ENCODE measurements at regions not wholly inside any gene's neighbourhood (a gene's known extent, or its start where the extent isn't known, plus 50 kb on each side); places are given as distances from the start of the nearest gene placed in this dataset.

GRCh38 chr2:12478151-12479064 lies 238.3 kb upstream of the TRIB2 start:
- Histone ChIP-seq H3K9me2 (ENCODE audit: insufficient read depth) (no peaks in the 10 kb centered on the region; the same call in 1 of the 2 replicates), H2AFZ (no peak overlapping the region), H3K4me2 (no peak overlapping the region), H3K4me1 (replicated peaks; ENCODE audit: insufficient read depth) (no peaks in the 10 kb centered on the region), H3K4me3 (no peak overlapping the region), H3K27me3 (ENCODE audit: insufficient read depth, low read depth) (no peaks in the 10 kb centered on the region), H4K20me1 (ENCODE audit: insufficient read depth) (no peaks in the 10 kb centered on the region), H3K36me3 (ENCODE audit: low read depth) (no peaks in the 10 kb centered on the region), H3K9me3 (ENCODE audit: insufficient read depth, low read depth) (0 out of 2 replicates have a peak, but pooled peaks cover 2% of the 10 kb centered on the region), H3F3A (ENCODE audit: insufficient read depth, low read depth) (no peaks in the 10 kb centered on the region), H3K27ac (no peak overlapping the region), H3K79me2 (ENCODE audit: low read depth) (no peaks in the 10 kb centered on the region)
- no peak for DNase-seq
- TF ChIP-seq EZH2 (IDR thresholded peaks at IDR 0.05; ENCODE audit: low read depth) (no peak), CTCF (conservative IDR thresholded peaks at IDR 0.05) (no peak)
- intact Hi-C loops (cut with micrococcal nuclease; ENCODE audit: unreplicated experiment): no loop called here
- POLR2A ChIA-PET (ENCODE audit: unreplicated experiment): no interaction called here
- BruUV-seq (replicated peaks): no TSS peak
- CTCF ChIA-PET: no interaction called here

GRCh38 chr2:12479065-12479601 lies 237.6 kb upstream of the TRIB2 start:
- Histone ChIP-seq H3K4me1 (replicated peaks; ENCODE audit: insufficient read depth) (no peaks in the 10 kb centered on the region), H4K20me1 (ENCODE audit: insufficient read depth) (no peaks in the 10 kb centered on the region), H3K27me3 (ENCODE audit: insufficient read depth, low read depth) (no peaks in the 10 kb centered on the region), H3K4me3 (no peak overlapping the region), H3K9me2 (ENCODE audit: insufficient read depth) (no peaks in the 10 kb centered on the region; the same call in 1 of the 2 replicates), H3K36me3 (ENCODE audit: low read depth) (no peaks in the 10 kb centered on the region), H3K79me2 (ENCODE audit: low read depth) (no peaks in the 10 kb centered on the region), H2AFZ (no peak overlapping the region), H3F3A (ENCODE audit: insufficient read depth, low read depth) (no peaks in the 10 kb centered on the region), H3K9me3 (ENCODE audit: insufficient read depth, low read depth) (0 out of 2 replicates have a peak, but pooled peaks cover 7% of the 10 kb centered on the region), H3K4me2 (no peak overlapping the region), H3K27ac (no peak overlapping the region)
- intact Hi-C loops (cut with micrococcal nuclease; ENCODE audit: unreplicated experiment): no loop called here
- no peak for DNase-seq
- no TSS peak for BruUV-seq (replicated peaks)
- ChIA-PET CTCF (no interaction called here), POLR2A (ENCODE audit: unreplicated experiment) (no interaction called here)
- no peak for TF ChIP-seq EZH2 (IDR thresholded peaks at IDR 0.05; ENCODE audit: low read depth)

GRCh38 chr2:12484536-12485115 lies 232.1 kb upstream of the TRIB2 start:
- BruUV-seq (replicated peaks): no TSS peak
- H3K9me2 ChIP-seq (ENCODE audit: insufficient read depth): no peaks in the 10 kb centered on the region; the same call in 1 of the 2 replicates
- intact Hi-C loops (cut with micrococcal nuclease; ENCODE audit: unreplicated experiment): no loop called here
- peaks cover 21% of the 10 kb centered on the region for H3F3A ChIP-seq (ENCODE audit: insufficient read depth, low read depth)
- H3K4me3 ChIP-seq: no peak overlapping the region
- H3K4me2 ChIP-seq: no peak overlapping the region
- TF ChIP-seq CTCF (conservative IDR thresholded peaks at IDR 0.05) (no peak), EZH2 (IDR thresholded peaks at IDR 0.05; ENCODE audit: low read depth) (no peak)
- no peaks in the 10 kb centered on the region for H3K27me3 ChIP-seq (ENCODE audit: insufficient read depth, low read depth)
- H2AFZ ChIP-seq: no peak overlapping the region
- H3K27ac ChIP-seq: no peak overlapping the region
- no peaks in the 10 kb centered on the region for H3K79me2 ChIP-seq (ENCODE audit: low read depth)
- DNase-seq: no peak
- no peaks in the 10 kb centered on the region for H3K36me3 ChIP-seq (ENCODE audit: low read depth)
- H3K4me1 ChIP-seq (replicated peaks; ENCODE audit: insufficient read depth): peaks cover 31% of the 10 kb centered on the region
- ChIA-PET POLR2A (ENCODE audit: unreplicated experiment) (no interaction called here), CTCF (no interaction called here)
- H3K9me3 ChIP-seq (ENCODE audit: insufficient read depth, low read depth): 0 out of 2 replicates have a peak, but pooled peaks cover 7% of the 10 kb centered on the region
- H4K20me1 ChIP-seq (ENCODE audit: insufficient read depth): no peaks in the 10 kb centered on the region
